MM.1S (cell line): ENCODE measurements at regions not wholly inside any gene's neighbourhood (a gene's known extent, or its start where the extent isn't known, plus 50 kb on each side); places are given as distances from the start of the nearest gene placed in this dataset.
"Not testable (repeated sequence)": the region's sequence is repeated elsewhere in the genome, so short reads cannot be mapped to it uniquely, and the experiment has no call there.

Experiments used
- EZH2 ChIP-seq: fragments of 300-600 bp; sonication (generic); optimal IDR thresholded peaks from 2 replicates; pipeline ENCODE3; 2017; ENCODE audit warnings: low read depth, mild to moderate bottlenecking, antibody characterized with exemption, low read length, mixed read lengths
- TF ChIP-seq, protein P1 (sequence below): fragments of 300-600 bp; sonication (generic); IDR thresholded peaks from 2 replicates; pipeline ENCODE4 v1.5.1; 2016; ENCODE audit warnings: antibody characterized with exemption, low read length, mixed read lengths

DNA sequence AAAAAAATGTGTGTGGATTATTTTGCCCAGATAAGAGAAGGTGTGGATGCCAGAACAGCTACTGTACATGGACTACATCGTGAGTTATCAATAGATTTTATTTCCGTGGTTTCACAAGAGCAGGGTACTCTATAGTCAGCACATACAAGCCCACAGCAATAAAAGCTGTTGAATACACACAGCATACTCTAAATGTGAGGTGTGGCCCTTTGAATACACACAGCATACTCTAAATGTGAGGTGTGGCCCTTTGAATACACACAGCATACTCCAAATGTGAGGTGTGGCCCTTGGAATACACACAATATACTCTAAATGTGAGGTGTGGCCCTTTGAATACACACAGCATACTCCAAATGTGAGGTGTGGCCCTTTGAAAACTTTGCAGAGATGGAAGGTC is 287.4 kb upstream of the ADARB2 start:
- TF ChIP-seq EZH2: not testable (repeated sequence)
- TF ChIP-seq, protein P1, sequence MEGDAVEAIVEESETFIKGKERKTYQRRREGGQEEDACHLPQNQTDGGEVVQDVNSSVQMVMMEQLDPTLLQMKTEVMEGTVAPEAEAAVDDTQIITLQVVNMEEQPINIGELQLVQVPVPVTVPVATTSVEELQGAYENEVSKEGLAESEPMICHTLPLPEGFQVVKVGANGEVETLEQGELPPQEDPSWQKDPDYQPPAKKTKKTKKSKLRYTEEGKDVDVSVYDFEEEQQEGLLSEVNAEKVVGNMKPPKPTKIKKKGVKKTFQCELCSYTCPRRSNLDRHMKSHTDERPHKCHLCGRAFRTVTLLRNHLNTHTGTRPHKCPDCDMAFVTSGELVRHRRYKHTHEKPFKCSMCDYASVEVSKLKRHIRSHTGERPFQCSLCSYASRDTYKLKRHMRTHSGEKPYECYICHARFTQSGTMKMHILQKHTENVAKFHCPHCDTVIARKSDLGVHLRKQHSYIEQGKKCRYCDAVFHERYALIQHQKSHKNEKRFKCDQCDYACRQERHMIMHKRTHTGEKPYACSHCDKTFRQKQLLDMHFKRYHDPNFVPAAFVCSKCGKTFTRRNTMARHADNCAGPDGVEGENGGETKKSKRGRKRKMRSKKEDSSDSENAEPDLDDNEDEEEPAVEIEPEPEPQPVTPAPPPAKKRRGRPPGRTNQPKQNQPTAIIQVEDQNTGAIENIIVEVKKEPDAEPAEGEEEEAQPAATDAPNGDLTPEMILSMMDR: not testable (repeated sequence)
